MM.1S (cell line): ENCODE measurements at regions not wholly inside any gene's neighbourhood (a gene's known extent, or its start where the extent isn't known, plus 50 kb on each side); places are given as distances from the start of the nearest gene placed in this dataset.

ENCODE experiments used
- CTCF ChIP-seq: fragments of 300-600 bp; sonication (generic); IDR thresholded peaks from 2 replicates; pipeline ENCODE4 v1.5.1; 2016; ENCODE audit warnings: antibody characterized with exemption, low read length, mixed read lengths
- EZH2 ChIP-seq: fragments of 300-600 bp; sonication (generic); optimal IDR thresholded peaks from 2 replicates; pipeline ENCODE3; 2017; ENCODE audit warnings: low read depth, mild to moderate bottlenecking, antibody characterized with exemption, low read length, mixed read lengths

GRCh38 chr10:78906734-78907390, 161.9 kb upstream of the ZMIZ1 start:
- TF ChIP-seq EZH2 (no peak), CTCF (no peak)
